ENCODE measurements at regions not wholly inside any gene's neighbourhood (a gene's known extent, or its start where the extent isn't known, plus 50 kb on each side); places are given as distances from the start of the nearest gene placed in this dataset.

GRCh38 chr4:152224721-152225420 is 311.0 kb downstream of the FBXW7 start:
- no peak for DNase-seq
- Histone ChIP-seq H3K4me3 (no peak overlapping the region), H3K27ac (no peak overlapping the region)

GRCh38 chr4:152224223-152224622 is 311.7 kb downstream of the FBXW7 start:
- intact Hi-C loops (cut with DNase I; ENCODE audit: low total_unique reads) = no loop called here
- Histone ChIP-seq H3K9me3 (no peaks in the 10 kb centered on the region), H3K36me3 (no peaks in the 10 kb centered on the region), H3K4me1 (no peaks in the 10 kb centered on the region), H3K4me3 (no peak overlapping the region), H3K27me3 (no peaks in the 10 kb centered on the region), H3K27ac (no peak overlapping the region)
- TF ChIP-seq CTCF (IDR thresholded peaks at IDR 0.05) = no peak
- no peak for DNase-seq

More at GRCh38 chr4:152224721-152225420, 311.0 kb downstream of the FBXW7 start:
- Histone ChIP-seq H3K4me1 (no peaks in the 10 kb centered on the region), H3K9me3 (no peaks in the 10 kb centered on the region), H3K36me3 (no peaks in the 10 kb centered on the region), H3K27me3 (no peaks in the 10 kb centered on the region)
- TF ChIP-seq CTCF (IDR thresholded peaks at IDR 0.05) = no peak
- intact Hi-C loops (cut with DNase I; ENCODE audit: low total_unique reads) = no loop called here

GRCh38 chr4:152223600-152223999 is 312.3 kb downstream of the FBXW7 start:
- intact Hi-C loops (cut with DNase I; ENCODE audit: low total_unique reads) = no loop called here
- Histone ChIP-seq H3K36me3 (no peaks in the 10 kb centered on the region), H3K27ac (no peak overlapping the region), H3K4me1 (no peaks in the 10 kb centered on the region), H3K4me3 (no peak overlapping the region), H3K9me3 (no peaks in the 10 kb centered on the region), H3K27me3 (no peaks in the 10 kb centered on the region)
- no peak for DNase-seq
- no peak for TF ChIP-seq CTCF (IDR thresholded peaks at IDR 0.05)

GRCh38 chr4:152221816-152222516 is 313.9 kb downstream of the FBXW7 start:
- H3K27me3 ChIP-seq = no peaks in the 10 kb centered on the region
- no peak overlapping the region for H3K27ac ChIP-seq
- H3K4me3 ChIP-seq = no peak overlapping the region
- no peak for DNase-seq
- no peaks in the 10 kb centered on the region for H3K9me3 ChIP-seq
- intact Hi-C loops (cut with DNase I; ENCODE audit: low total_unique reads) = no loop called here
- TF ChIP-seq CTCF (IDR thresholded peaks at IDR 0.05) = no peak
- no peaks in the 10 kb centered on the region for H3K4me1 ChIP-seq
- no peaks in the 10 kb centered on the region for H3K36me3 ChIP-seq

GRCh38 chr4:152220201-152220666 is 315.7 kb downstream of the FBXW7 start:
- H3K4me1 ChIP-seq = no peaks in the 10 kb centered on the region
- intact Hi-C loops (cut with DNase I; ENCODE audit: low total_unique reads) = no loop called here
- no peak for TF ChIP-seq CTCF (IDR thresholded peaks at IDR 0.05)

More at GRCh38 chr4:152220201-152220666, 315.7 kb downstream of the FBXW7 start:
- Histone ChIP-seq H3K27ac (no peak overlapping the region), H3K36me3 (no peaks in the 10 kb centered on the region), H3K4me3 (no peak overlapping the region), H3K9me3 (no peaks in the 10 kb centered on the region), H3K27me3 (no peaks in the 10 kb centered on the region)
- no peak for DNase-seq
